ENCODE measurements at regions not wholly inside any gene's neighbourhood (a gene's known extent, or its start where the extent isn't known, plus 50 kb on each side); places are given as distances from the start of the nearest gene placed in this dataset.

GRCh38 chr13:22486490-22486889 lies 694.3 kb upstream of the SGCG start:
- Histone ChIP-seq H3K9ac (ENCODE audit: low read length) (no peak overlapping the region), H3K27ac (ENCODE audit: low read length) (no peak overlapping the region), H3K36me3 (ENCODE audit: control insufficient read depth, low read depth, low read length) (no peaks in the 10 kb centered on the region), H3K27me3 (ENCODE audit: control insufficient read depth, insufficient read depth, low read length) (no peaks in the 10 kb centered on the region), H3K9me3 (ENCODE audit: control insufficient read depth, low read depth, low read length) (no peaks in the 10 kb centered on the region), H3K4me1 (ENCODE audit: control insufficient read depth, low read depth, low read length) (no peaks in the 10 kb centered on the region), H3K4me3 (ENCODE audit: low read length) (no peak overlapping the region)

- Histone ChIP-seq H3K4me1 (ENCODE audit: control insufficient read depth, low read depth, low read length) (no peaks in the 10 kb centered on the region), H3K27me3 (ENCODE audit: control insufficient read depth, insufficient read depth, low read length) (no peaks in the 10 kb centered on the region), H3K4me3 (ENCODE audit: low read length) (no peak overlapping the region), H3K27ac (ENCODE audit: low read length) (no peak overlapping the region), H3K9ac (ENCODE audit: low read length) (no peak overlapping the region), H3K36me3 (ENCODE audit: control insufficient read depth, low read depth, low read length) (no peaks in the 10 kb centered on the region), H3K9me3 (ENCODE audit: control insufficient read depth, low read depth, low read length) (no peaks in the 10 kb centered on the region)
These were observed 692.8 kb upstream of the SGCG start for GRCh38 chr13:22487932-22488331.

GRCh38 chr13:22489771-22490170 lies 691.0 kb upstream of the SGCG start:
- Histone ChIP-seq H3K9ac (ENCODE audit: low read length) (no peak overlapping the region), H3K4me3 (ENCODE audit: low read length) (no peak overlapping the region), H3K4me1 (ENCODE audit: control insufficient read depth, low read depth, low read length) (no peaks in the 10 kb centered on the region), H3K27ac (ENCODE audit: low read length) (no peak overlapping the region), H3K9me3 (ENCODE audit: control insufficient read depth, low read depth, low read length) (no peaks in the 10 kb centered on the region), H3K36me3 (ENCODE audit: control insufficient read depth, low read depth, low read length) (no peaks in the 10 kb centered on the region), H3K27me3 (ENCODE audit: control insufficient read depth, insufficient read depth, low read length) (no peaks in the 10 kb centered on the region)

- no peak overlapping the region for H3K9ac ChIP-seq (ENCODE audit: low read length)
- H3K4me1 ChIP-seq (ENCODE audit: control insufficient read depth, low read depth, low read length): peaks cover 2% of the 10 kb centered on the region
- no peaks in the 10 kb centered on the region for H3K36me3 ChIP-seq (ENCODE audit: control insufficient read depth, low read depth, low read length)
- H3K27me3 ChIP-seq (ENCODE audit: control insufficient read depth, insufficient read depth, low read length): no peaks in the 10 kb centered on the region
- no peaks in the 10 kb centered on the region for H3K9me3 ChIP-seq (ENCODE audit: control insufficient read depth, low read depth, low read length)
- no peak overlapping the region for H3K4me3 ChIP-seq (ENCODE audit: low read length)
- H3K27ac ChIP-seq (ENCODE audit: low read length): no peak overlapping the region
These were observed 685.0 kb upstream of the SGCG start for GRCh38 chr13:22495819-22496218.

GRCh38 chr13:22496803-22497508 lies 683.8 kb upstream of the SGCG start:
- H3K27ac ChIP-seq (ENCODE audit: low read length): no peak overlapping the region
- H3K9ac ChIP-seq (ENCODE audit: low read length): no peak overlapping the region
- H3K4me1 ChIP-seq (ENCODE audit: control insufficient read depth, low read depth, low read length): peaks cover 2% of the 10 kb centered on the region
- no peak overlapping the region for H3K4me3 ChIP-seq (ENCODE audit: low read length)
- H3K9me3 ChIP-seq (ENCODE audit: control insufficient read depth, low read depth, low read length): no peaks in the 10 kb centered on the region
- H3K27me3 ChIP-seq (ENCODE audit: control insufficient read depth, insufficient read depth, low read length): no peaks in the 10 kb centered on the region
- no peaks in the 10 kb centered on the region for H3K36me3 ChIP-seq (ENCODE audit: control insufficient read depth, low read depth, low read length)

- Histone ChIP-seq H3K4me3 (ENCODE audit: low read length) (no peak overlapping the region), H3K27me3 (ENCODE audit: control insufficient read depth, insufficient read depth, low read length) (no peaks in the 10 kb centered on the region), H3K27ac (ENCODE audit: low read length) (no peak overlapping the region), H3K4me1 (ENCODE audit: control insufficient read depth, low read depth, low read length) (peaks cover 2% of the 10 kb centered on the region), H3K9me3 (ENCODE audit: control insufficient read depth, low read depth, low read length) (no peaks in the 10 kb centered on the region), H3K36me3 (ENCODE audit: control insufficient read depth, low read depth, low read length) (no peaks in the 10 kb centered on the region), H3K9ac (ENCODE audit: low read length) (no peak overlapping the region)
These were observed 682.6 kb upstream of the SGCG start for GRCh38 chr13:22497991-22498780.

- Histone ChIP-seq H3K4me3 (ENCODE audit: low read length) (no peak overlapping the region), H3K36me3 (ENCODE audit: control insufficient read depth, low read depth, low read length) (no peaks in the 10 kb centered on the region), H3K4me1 (ENCODE audit: control insufficient read depth, low read depth, low read length) (peaks cover 2% of the 10 kb centered on the region), H3K27me3 (ENCODE audit: control insufficient read depth, insufficient read depth, low read length) (no peaks in the 10 kb centered on the region), H3K27ac (ENCODE audit: low read length) (no peak overlapping the region), H3K9ac (ENCODE audit: low read length) (no peak overlapping the region), H3K9me3 (ENCODE audit: control insufficient read depth, low read depth, low read length) (no peaks in the 10 kb centered on the region)
These were observed 680.9 kb upstream of the SGCG start for GRCh38 chr13:22499919-22500318.

- no peak overlapping the region for H3K4me3 ChIP-seq (ENCODE audit: low read length)
- no peaks in the 10 kb centered on the region for H3K9me3 ChIP-seq (ENCODE audit: control insufficient read depth, low read depth, low read length)
- no peaks in the 10 kb centered on the region for H3K27me3 ChIP-seq (ENCODE audit: control insufficient read depth, insufficient read depth, low read length)
- H3K36me3 ChIP-seq (ENCODE audit: control insufficient read depth, low read depth, low read length): no peaks in the 10 kb centered on the region
- no peak overlapping the region for H3K27ac ChIP-seq (ENCODE audit: low read length)
- no peaks in the 10 kb centered on the region for H3K4me1 ChIP-seq (ENCODE audit: control insufficient read depth, low read depth, low read length)
- H3K9ac ChIP-seq (ENCODE audit: low read length): no peak overlapping the region
These were observed 675.3 kb upstream of the SGCG start for GRCh38 chr13:22505489-22505888.

- Histone ChIP-seq H3K36me3 (ENCODE audit: control insufficient read depth, low read depth, low read length) (no peaks in the 10 kb centered on the region), H3K27me3 (ENCODE audit: control insufficient read depth, insufficient read depth, low read length) (no peaks in the 10 kb centered on the region), H3K9ac (ENCODE audit: low read length) (no peak overlapping the region), H3K4me1 (ENCODE audit: control insufficient read depth, low read depth, low read length) (no peaks in the 10 kb centered on the region), H3K4me3 (ENCODE audit: low read length) (no peak overlapping the region), H3K9me3 (ENCODE audit: control insufficient read depth, low read depth, low read length) (no peaks in the 10 kb centered on the region), H3K27ac (ENCODE audit: low read length) (no peak overlapping the region)
These were observed 674.6 kb upstream of the SGCG start for GRCh38 chr13:22506096-22506691.

GRCh38 chr13:22517544-22517943 lies 663.2 kb upstream of the SGCG start:
- Histone ChIP-seq H3K36me3 (ENCODE audit: control insufficient read depth, low read depth, low read length) (no peaks in the 10 kb centered on the region), H3K27me3 (ENCODE audit: control insufficient read depth, insufficient read depth, low read length) (no peaks in the 10 kb centered on the region), H3K4me3 (ENCODE audit: low read length) (no peak overlapping the region), H3K9me3 (ENCODE audit: control insufficient read depth, low read depth, low read length) (no peaks in the 10 kb centered on the region), H3K9ac (ENCODE audit: low read length) (no peak overlapping the region), H3K27ac (ENCODE audit: low read length) (no peak overlapping the region), H3K4me1 (ENCODE audit: control insufficient read depth, low read depth, low read length) (peaks cover 11% of the 10 kb centered on the region)

- Histone ChIP-seq H3K27me3 (ENCODE audit: control insufficient read depth, insufficient read depth, low read length) (no peaks in the 10 kb centered on the region), H3K4me1 (ENCODE audit: control insufficient read depth, low read depth, low read length) (no peaks in the 10 kb centered on the region), H3K4me3 (ENCODE audit: low read length) (no peak overlapping the region), H3K36me3 (ENCODE audit: control insufficient read depth, low read depth, low read length) (no peaks in the 10 kb centered on the region), H3K9me3 (ENCODE audit: control insufficient read depth, low read depth, low read length) (no peaks in the 10 kb centered on the region), H3K9ac (ENCODE audit: low read length) (no peak overlapping the region), H3K27ac (ENCODE audit: low read length) (no peak overlapping the region)
These were observed 643.9 kb upstream of the SGCG start for GRCh38 chr13:22536851-22537250.
